Natural killer cell (primary cell): ENCODE measurements at regions not wholly inside any gene's neighbourhood (a gene's known extent, or its start where the extent isn't known, plus 50 kb on each side); places are given as distances from the start of the nearest gene placed in this dataset.

Source experiments
- ATAC-seq, 3 donors: fragments of 150-1000 bp in 2 of 3; fragments of 200-7000 bp in 1 of 3; cut with Tn5 transposase; 1 replicate in 1 of 3; 2 replicates in 2 of 3; pipeline ENCODE4 v1.10.0; 2021; ENCODE audit warnings: mild to moderate bottlenecking in 2 of 3, moderate library complexity in 2 of 3
- DNase-seq, 2 donors: peaks; one replicate each; pipeline versions ENCODE4 v3.0.0 to v3.0.0-alpha.2; 2013 to 2021; ENCODE audit warnings: mixed read lengths in 1 of 2
- H3K27ac ChIP-seq: one replicate; pipeline ENCODE4 v1.5.1; 2013; ENCODE audit warnings: mild to moderate bottlenecking, low read length
- H3K27me3 ChIP-seq: one replicate; pipeline ENCODE4 v1.6.1; 2013; ENCODE audit warnings: low read length; ENCODE audit not compliant: control insufficient read depth, insufficient read depth
- H3K36me3 ChIP-seq: one replicate; pipeline ENCODE4 v1.6.1; 2013; ENCODE audit warnings: low read length; ENCODE audit not compliant: control insufficient read depth, insufficient read depth
- H3K4me1 ChIP-seq: one replicate; pipeline ENCODE4 v1.6.1; 2013; ENCODE audit warnings: low read length; ENCODE audit not compliant: control insufficient read depth, insufficient read depth
- H3K4me3 ChIP-seq: one replicate; pipeline ENCODE4 v1.5.1; 2013; ENCODE audit warnings: low read length
- H3K9me3 ChIP-seq: one replicate; pipeline ENCODE4 v1.6.1; 2013; ENCODE audit warnings: low read length; ENCODE audit not compliant: control insufficient read depth, insufficient read depth
- H3K27ac Mint-ChIP-seq, 2 donors: one replicate each; pipeline ENCODE4 v1.8.0; 2022; ENCODE audit warnings: mild to moderate bottlenecking in 2 of 2, mixed read lengths in 2 of 2, moderate library complexity in 1 of 2
- H3K27me3 Mint-ChIP-seq, 2 donors: one replicate each; pipeline ENCODE4 v1.8.0; 2022; ENCODE audit warnings: low read depth in 2 of 2, mixed read lengths in 2 of 2
- H3K36me3 Mint-ChIP-seq: one replicate; pipeline ENCODE4 v1.8.0; 2022; ENCODE audit warnings: mixed read lengths
- H3K4me1 Mint-ChIP-seq, 2 donors: one replicate each; pipeline ENCODE4 v1.8.0; 2022; ENCODE audit warnings: mixed read lengths in 2 of 2
- H3K4me3 Mint-ChIP-seq: one replicate; pipeline ENCODE4 v1.8.0; 2022; ENCODE audit warnings: mild to moderate bottlenecking, moderate library complexity, mixed read lengths
- H3K9me3 Mint-ChIP-seq, 2 donors: one replicate each; pipeline ENCODE4 v1.8.0; 2022; ENCODE audit warnings: mixed read lengths in 2 of 2
- WGBS: methylation state at CpG from one replicate; pipeline ENCODE4 v1.1.7; 2013; ENCODE audit warnings: missing lambda C conversion rate; ENCODE audit not compliant: insufficient coverage; 5-methylcytosine and 5-hydroxymethylcytosine counted together
- intact Hi-C: fragments of 100-400 bp; cut with micrococcal nuclease; formaldehyde crosslinking; loops from one replicate; pipeline ENCODE4 v1.14.2; 2022
- TF ChIP-seq, protein P1 (sequence below): fragments of 200-600 bp; IDR thresholded peaks from one replicate; pipeline ENCODE4 v1.8.0; 2022; ENCODE audit warnings: antibody characterized with exemption

DNA sequence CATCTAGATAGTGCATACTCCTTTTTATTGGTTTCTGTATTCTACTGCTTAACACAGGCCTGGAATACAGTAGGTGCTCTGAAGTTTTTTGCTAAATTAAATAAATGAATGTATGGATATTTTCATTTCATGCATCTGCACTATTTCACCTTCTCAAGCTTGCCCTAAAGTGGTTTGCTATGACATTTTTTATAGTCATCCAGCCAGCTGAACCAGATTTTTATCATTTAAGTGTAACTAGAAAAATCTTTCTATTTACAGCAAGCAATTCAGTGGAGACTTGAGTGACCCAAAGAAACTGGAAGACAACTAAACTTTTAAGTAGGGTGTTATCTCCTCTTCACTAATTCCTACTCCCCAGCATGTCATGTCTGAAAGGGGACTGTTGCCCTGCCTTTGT is 354.9 kb downstream of the OSR1 start:
- intact Hi-C loops, result no loop called here

DNA sequence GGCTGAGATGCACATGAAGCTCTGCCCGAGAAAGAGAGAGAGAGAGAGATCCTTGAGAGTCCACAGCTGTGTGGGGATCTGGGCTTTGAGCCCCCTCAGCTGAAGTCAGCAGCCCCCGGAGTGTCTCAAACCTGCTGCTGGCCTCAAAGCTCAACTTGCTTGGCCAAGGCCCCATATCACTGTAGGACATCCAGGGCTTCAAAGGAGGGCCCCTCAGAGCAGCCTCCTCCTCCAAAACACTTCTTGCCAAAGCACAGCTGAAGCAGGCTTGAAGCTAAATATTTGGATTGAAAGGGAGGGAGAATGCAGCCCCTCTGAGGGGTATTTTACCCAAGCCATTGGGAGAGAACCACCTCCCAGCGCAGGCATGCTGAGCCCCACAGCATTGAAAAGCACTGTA is 357.6 kb downstream of the OSR1 start:
- Mint-ChIP-seq H3K9me3 (peaks cover 10 to 15% of the 10 kb centered on the region in 2 donors), H3K36me3 (peaks cover 8% of the 10 kb centered on the region), H3K4me1 (peaks cover 0 to 4% of the 10 kb centered on the region in 2 donors), H3K4me3 (no peak overlapping the region), H3K27me3 (no peaks in the 10 kb centered on the region), H3K27ac (no peak overlapping the region)
- Histone ChIP-seq H3K4me3 (no peak overlapping the region), H3K4me1 (no peaks in the 10 kb centered on the region), H3K27me3 (no peaks in the 10 kb centered on the region), H3K27ac (no peak overlapping the region), H3K36me3 (no peaks in the 10 kb centered on the region), H3K9me3 (no peaks in the 10 kb centered on the region)
- ATAC-seq (no peak), DNase-seq (no peak)
- WGBS, result 80% methylated on average over 3 of the region's 3 CpGs
- TF ChIP-seq, protein P1, sequence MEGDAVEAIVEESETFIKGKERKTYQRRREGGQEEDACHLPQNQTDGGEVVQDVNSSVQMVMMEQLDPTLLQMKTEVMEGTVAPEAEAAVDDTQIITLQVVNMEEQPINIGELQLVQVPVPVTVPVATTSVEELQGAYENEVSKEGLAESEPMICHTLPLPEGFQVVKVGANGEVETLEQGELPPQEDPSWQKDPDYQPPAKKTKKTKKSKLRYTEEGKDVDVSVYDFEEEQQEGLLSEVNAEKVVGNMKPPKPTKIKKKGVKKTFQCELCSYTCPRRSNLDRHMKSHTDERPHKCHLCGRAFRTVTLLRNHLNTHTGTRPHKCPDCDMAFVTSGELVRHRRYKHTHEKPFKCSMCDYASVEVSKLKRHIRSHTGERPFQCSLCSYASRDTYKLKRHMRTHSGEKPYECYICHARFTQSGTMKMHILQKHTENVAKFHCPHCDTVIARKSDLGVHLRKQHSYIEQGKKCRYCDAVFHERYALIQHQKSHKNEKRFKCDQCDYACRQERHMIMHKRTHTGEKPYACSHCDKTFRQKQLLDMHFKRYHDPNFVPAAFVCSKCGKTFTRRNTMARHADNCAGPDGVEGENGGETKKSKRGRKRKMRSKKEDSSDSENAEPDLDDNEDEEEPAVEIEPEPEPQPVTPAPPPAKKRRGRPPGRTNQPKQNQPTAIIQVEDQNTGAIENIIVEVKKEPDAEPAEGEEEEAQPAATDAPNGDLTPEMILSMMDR, result no peak
- intact Hi-C loops, result no loop called here

More for the DNA sequence above, 354.9 kb downstream of the OSR1 start:
- H3K9me3 Mint-ChIP-seq, result peaks cover 8 to 10% of the 10 kb centered on the region in 2 donors
- H3K9me3 ChIP-seq, result no peaks in the 10 kb centered on the region
- no peak overlapping the region for H3K4me3 Mint-ChIP-seq
- DNase-seq (no peak), ATAC-seq (no peak)
- no peak overlapping the region for H3K27ac Mint-ChIP-seq
- H3K36me3 Mint-ChIP-seq, result no peaks in the 10 kb centered on the region
- H3K4me3 ChIP-seq, result no peak overlapping the region
- no peaks in the 10 kb centered on the region for H3K4me1 Mint-ChIP-seq
- H3K27me3 Mint-ChIP-seq, result no peaks in the 10 kb centered on the region
- no peak overlapping the region for H3K27ac ChIP-seq
- H3K4me1 ChIP-seq, result no peaks in the 10 kb centered on the region
- no peaks in the 10 kb centered on the region for H3K36me3 ChIP-seq
- no peaks in the 10 kb centered on the region for H3K27me3 ChIP-seq
- TF ChIP-seq, protein P1, result no peak

DNA sequence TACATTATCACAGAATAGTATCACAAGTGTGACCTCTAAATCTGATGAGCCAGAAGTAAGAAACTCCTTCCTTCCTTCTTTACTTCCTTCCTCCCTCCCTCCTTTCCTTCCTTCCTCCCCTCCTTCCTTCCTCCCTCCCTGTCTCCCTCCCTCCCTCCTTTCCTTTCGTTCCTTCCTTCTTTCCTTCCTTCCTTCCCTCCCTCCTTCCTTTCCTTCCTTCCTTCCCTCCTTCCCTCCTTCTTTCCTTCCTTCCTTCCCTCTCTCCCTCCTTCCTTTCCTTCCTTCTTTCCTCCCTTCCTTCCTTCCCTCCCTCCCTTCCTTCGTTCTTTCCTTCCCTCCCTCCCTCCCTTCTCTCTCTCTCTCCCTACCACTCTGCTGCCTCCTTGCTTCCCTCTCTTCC is 359.2 kb downstream of the OSR1 start:
- intact Hi-C loops, result no loop called here
- peaks cover 10 to 13% of the 10 kb centered on the region in 2 donors for H3K9me3 Mint-ChIP-seq
- H3K27me3 ChIP-seq, result no peaks in the 10 kb centered on the region
- no peaks in the 10 kb centered on the region for H3K27me3 Mint-ChIP-seq
- H3K4me1 Mint-ChIP-seq, result peaks cover 0 to 4% of the 10 kb centered on the region in 2 donors
- no peak overlapping the region for H3K4me3 ChIP-seq
- ATAC-seq (no peak), DNase-seq (no peak)
- no peaks in the 10 kb centered on the region for H3K36me3 ChIP-seq
- H3K27ac ChIP-seq, result no peak overlapping the region
- H3K4me1 ChIP-seq, result no peaks in the 10 kb centered on the region
- no peak overlapping the region for H3K4me3 Mint-ChIP-seq
- H3K9me3 ChIP-seq, result no peaks in the 10 kb centered on the region
- WGBS, result 79% methylated on average over 2 of the region's 2 CpGs
- TF ChIP-seq, protein P1, result no peak
- no peak overlapping the region for H3K27ac Mint-ChIP-seq
- peaks cover 8% of the 10 kb centered on the region for H3K36me3 Mint-ChIP-seq

DNA sequence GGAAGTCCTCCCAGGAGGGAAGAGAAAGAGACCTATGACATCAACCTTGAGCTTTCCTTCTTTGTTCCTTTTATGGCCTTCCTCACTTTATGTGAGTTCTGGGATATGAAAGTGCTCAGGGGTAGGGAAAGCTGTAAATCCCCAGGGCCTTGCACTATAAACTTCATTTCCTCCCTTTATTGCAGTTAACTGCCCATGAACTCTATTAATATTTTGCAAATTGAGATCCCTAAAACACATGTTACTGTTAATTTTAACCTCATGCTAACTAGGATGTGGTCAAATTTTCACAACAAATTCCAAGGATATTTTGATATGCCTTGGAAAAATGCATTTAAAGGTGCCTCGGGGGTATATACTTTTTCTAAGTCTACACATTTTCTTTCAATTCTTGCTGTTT is 359.9 kb downstream of the OSR1 start:
- WGBS, result 50% methylated on average over 1 of the region's 1 CpG
- intact Hi-C loops, result no loop called here
- Histone ChIP-seq H3K36me3 (no peaks in the 10 kb centered on the region), H3K4me1 (no peaks in the 10 kb centered on the region), H3K9me3 (no peaks in the 10 kb centered on the region), H3K27ac (no peak overlapping the region), H3K4me3 (no peak overlapping the region), H3K27me3 (no peaks in the 10 kb centered on the region)
- no peak overlapping the region for H3K4me3 Mint-ChIP-seq
- TF ChIP-seq, protein P1, result no peak
- peaks cover 0 to 4% of the 10 kb centered on the region in 2 donors for H3K4me1 Mint-ChIP-seq
- peaks cover 10 to 13% of the 10 kb centered on the region in 2 donors for H3K9me3 Mint-ChIP-seq
- H3K27me3 Mint-ChIP-seq, result no peaks in the 10 kb centered on the region
- DNase-seq (no peak), ATAC-seq (no peak)
- H3K27ac Mint-ChIP-seq, result no peak overlapping the region
- H3K36me3 Mint-ChIP-seq, result peaks cover 8% of the 10 kb centered on the region
